ENCODE measurements at regions not wholly inside any gene's neighbourhood (a gene's known extent, or its start where the extent isn't known, plus 50 kb on each side); places are given as distances from the start of the nearest gene placed in this dataset.

DNA sequence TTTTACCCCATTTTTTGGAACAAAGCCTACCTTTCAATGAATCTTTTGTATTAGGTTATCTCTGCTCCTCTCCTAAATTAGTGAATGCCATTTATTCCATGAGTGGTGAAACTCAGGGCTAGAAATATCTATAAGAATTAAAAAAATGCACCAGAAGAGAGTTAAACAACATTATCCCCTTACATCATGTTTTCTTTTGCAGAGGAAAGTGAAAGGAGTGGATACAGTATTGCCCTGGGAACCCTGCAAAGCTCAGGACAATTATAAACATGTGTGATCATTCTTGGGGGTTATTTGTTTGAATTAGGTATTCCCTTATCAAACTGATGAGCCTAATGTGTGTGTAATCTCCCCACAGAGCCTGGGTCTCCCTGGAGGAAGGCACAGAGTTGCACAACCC lies 559.2 kb downstream of the RNF144A start:
- no peak for FAIRE-seq

DNA sequence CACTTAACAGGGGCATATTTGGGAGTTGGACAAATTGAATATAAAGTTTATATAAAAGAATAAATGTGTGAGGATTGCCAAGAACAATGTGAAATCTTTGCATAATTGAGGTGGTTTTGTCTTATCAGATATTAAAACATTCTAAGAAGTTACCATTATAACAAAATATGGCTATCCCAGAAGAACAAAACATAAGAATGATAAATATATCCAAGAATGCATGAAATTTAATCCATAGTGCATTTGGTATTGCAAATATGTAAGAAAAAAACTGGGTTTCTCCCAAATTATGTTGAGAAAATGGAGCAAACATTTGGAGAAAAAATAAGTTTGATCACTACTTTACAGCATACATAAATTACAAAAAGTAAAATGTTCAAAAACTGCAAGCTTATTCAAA lies 562.4 kb downstream of the RNF144A start:
- no peak for FAIRE-seq

DNA sequence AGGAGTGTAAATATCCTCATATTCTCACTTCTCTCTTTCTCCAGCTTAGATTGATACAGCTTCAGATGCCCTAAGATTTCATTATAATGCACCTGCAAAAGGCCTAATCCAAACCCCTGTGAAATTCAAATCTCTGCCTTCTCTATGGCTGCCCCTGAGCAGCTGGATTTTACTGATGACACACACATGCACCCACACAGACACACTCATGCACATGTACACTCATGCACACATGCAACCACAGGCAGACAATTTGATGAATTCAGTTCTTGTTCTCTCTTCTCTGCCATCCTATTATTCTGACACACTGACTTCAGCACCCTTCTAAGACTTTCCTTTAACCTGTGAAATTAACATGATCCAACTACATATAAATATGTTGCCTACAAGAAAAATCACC lies 563.2 kb downstream of the RNF144A start:
- no peak for FAIRE-seq

DNA sequence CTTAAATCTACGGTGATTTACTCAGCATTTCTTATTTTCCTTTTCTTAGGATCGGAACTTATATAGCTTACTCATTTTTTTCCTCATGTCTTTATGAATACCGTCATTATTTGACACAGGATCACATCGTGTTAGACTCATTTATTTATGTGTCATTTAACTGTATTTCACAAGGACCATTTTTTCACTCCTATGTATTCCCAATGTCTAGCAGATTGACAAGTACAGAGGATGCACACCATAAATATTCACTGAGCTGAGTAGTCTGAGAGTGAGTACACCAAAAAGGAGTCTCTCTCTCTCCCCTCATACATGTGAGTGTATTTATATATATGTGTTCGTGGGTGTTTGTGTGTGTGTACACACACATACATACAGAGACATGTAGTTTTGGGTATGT lies 573.5 kb downstream of the RNF144A start:
- no peak for FAIRE-seq

DNA sequence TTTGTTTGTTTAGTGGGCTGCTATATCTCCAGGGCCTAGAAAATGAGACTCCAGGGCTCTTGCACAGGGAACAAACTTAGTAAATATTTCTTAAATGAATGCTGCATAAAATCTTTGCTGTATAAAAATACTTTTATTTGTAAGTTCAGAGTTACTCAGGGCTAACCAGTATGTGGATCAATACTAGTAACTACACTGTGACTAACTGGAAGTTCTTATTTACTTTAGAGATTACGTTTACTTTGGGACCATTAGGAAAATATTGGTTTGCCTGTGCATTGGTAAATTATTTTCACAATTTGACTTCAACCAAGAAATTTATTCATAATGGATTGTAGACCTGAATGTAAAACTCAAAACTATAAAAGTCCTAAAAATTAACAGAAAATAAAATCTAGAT lies 575.5 kb downstream of the RNF144A start:
- FAIRE-seq, result no peak

DNA sequence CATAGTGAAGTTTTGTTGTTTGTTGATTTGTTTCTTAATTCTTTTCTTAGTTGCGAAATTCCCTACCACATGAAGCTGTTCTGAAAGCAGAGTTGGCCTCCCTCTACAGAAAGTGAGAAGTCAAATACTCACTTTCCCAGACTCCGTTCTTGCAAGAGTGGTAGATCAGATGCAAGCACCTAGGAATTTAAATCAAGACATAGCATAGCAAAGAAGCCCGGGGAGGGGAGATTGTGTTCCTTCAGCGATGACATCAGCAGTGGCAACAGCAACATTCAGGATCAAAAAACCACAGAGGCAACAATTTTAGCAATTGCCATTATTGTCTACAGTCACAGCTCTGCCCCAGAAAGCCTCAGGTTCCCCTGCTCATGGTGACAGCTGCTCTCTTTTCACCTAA lies 580.0 kb downstream of the RNF144A start:
- FAIRE-seq, result no peak

DNA sequence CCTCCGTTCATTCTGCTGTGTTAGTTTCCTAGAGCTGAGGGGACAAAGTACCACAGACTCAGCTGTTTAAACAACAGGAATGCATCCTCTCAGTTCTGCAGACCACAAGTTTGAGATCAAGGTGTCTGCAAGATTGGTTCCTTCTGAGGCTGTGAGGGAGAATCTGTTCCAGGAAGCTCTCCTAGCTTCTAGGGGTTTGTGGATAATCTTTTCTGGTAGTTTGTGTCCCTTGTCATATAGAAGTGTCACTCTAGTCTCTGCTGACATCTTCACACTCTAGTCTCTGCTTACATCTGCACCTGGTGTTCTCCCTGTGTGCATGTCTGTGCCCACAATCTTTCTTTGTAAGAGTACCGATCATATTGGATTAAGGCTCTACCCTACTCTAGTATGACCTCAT lies 581.8 kb downstream of the RNF144A start:
- FAIRE-seq, result no peak

DNA sequence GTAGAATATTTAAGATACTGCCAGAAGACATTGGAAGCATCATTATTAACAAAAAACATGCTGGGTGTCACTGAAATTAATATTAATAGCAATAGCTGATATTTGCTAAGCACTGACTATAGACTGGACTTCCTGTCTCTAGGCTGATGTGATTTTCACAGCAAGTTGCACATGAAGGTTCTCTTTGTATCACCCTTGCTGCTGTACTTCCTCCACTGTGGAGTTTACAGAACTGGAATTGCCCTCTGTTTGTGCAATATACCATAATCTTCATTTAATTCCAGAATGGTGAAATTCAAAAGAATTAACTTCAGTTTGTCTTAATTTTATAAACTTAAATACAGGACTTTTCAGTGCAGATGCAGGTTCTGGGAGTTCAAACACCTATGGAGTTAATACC lies 585.1 kb downstream of the RNF144A start:
- no peak for FAIRE-seq

DNA sequence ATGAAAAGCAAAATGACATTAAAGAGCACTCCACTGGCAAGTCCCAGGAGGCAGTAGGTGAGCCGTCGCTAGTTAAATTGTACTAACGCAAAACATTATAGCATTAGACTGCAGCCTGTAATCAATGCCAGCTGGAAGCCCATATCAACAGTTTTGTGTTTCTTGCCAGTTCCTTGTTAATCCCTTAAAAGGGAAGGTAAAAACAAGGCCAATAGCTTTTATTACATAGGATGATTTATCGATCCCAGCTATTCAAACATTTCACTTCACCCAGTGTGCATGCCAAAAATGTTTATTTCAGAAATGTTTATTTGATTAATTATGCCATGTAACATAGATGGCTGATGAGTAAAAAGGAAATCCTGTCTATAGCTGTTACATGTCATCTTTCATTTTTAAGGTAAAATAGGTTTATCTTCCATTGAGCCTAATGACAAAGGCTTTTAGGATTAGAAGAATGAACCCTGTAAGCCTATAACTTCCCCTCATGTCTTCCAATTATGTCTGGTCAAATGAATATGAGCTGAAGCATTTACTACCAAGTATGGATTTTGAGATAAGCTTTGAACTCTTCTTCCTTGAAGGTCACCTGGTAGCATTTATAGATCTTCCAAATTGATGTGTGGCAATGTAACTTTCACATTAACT lies 591.2 kb downstream of the RNF144A start:
- no peak for FAIRE-seq

DNA sequence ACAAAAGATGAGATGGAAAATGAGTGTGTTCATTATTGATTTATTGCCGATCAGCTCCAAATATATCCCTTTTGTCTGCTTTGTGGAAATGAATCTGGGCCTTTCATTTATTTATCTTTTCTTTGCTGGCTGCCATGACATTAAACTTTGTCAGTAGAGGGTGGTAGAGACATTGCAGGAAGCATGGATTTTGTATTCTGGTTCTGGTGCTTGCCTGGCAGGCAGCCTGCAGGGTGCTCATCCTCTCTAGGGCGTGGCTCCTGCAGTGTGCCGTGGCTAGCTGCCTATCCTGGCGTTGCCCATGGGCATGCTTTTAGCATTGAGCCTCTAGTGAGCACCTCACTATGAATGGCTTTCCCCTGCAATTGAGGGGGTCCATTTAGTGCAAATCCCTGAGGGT lies 593.1 kb downstream of the RNF144A start:
- no peak for FAIRE-seq

DNA sequence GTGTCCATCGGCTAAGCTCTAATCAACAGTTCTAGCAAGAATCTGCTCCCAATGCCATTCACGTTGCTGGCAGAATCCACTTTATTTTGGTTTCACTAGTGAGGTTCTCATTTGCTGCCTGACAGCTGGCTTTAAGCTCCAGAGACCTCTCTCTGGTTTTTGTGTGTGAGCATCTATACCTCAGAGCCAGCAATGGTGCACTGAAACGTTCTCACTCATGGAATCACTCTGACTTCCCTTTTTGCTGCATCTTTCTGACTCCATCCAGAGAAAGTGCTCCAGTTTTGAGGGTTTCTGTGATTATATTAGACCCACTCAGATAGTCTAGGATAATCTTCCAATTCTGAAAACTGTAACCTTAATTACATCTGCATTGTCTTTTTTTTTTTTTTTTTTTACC lies 596.6 kb downstream of the RNF144A start:
- FAIRE-seq, result no peak

DNA sequence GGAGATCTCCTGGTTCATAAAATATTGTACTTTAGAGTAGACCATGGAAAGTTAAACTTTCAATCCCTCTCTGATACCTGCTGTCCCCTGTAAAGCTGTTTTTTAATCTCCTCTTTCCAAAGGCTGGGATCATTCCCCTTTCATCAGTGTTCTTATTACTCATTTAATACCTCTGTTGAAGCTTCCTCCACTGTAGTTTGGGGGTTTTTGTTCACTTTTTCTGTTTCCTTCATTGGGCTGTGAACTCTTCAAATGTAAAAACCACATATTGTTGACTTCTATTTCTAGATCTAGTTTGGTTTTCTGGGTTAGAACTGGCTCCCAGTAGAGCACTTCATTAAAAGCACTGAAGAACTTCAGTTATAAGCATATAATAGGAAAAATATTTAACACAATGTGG lies 598.1 kb downstream of the RNF144A start:
- FAIRE-seq, result no peak

DNA sequence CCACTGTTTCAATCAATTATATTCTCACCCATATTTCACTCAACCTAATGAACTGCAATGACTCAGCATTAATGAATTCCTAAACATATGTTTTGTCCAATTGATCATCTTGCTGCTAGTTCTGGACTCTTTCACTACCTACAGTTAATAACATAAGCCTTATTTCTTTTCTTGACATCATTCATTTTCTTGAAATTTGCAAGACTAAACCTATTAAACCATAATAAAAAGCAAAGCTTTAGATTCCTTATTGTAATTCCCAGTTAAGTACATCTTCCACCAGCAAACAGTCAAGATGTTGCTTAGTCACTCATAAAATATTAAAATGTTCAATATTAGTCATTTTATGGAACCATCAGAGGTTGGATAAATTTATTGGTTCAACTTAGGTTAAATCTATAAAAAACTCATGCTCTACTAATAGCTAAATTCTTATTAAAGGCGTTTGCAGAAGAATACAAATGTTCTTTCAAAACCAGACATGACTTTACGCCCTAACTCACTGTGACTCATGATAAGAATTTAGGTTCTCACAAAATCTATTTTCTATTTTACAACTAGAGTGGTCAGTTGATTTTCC lies 599.4 kb downstream of the RNF144A start:
- no peak for FAIRE-seq

DNA sequence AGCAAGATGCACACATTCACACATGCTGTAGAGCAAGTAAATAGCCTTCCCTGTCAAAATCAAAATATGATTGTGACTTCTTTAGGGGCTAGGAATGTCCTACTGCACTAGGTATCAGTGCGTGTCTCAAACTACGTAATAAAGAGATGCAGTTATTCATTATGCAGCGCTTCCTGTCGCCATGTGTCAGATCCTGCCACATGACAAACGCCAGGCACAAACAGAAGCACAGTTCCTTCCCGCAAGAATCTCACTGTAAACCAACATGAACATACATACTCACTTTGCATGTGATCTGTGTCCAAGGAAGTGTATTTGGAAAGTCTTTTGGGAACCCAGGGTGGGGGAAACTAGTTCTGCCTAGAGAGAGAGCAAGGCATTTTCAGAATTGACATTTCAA lies 599.9 kb downstream of the RNF144A start:
- no peak for FAIRE-seq

DNA sequence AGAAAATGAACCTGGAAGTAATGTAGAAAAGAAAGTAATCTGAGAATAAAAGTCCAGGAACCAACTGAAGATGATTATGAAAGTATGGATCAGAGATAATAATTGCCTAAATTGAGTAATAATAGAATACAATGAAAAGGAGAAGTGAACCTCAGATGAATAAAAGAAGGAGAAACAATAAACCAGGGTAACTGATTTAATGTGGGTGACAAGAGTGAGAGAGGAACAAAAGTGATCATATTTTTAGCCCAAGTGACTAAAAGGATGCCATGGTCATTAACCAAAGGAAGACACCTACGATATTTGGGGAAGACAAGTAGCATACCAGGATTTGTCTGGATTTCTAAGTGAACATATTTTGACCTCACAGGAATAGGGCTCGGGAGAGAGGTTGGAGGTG lies 600.6 kb downstream of the RNF144A start:
- no peak for FAIRE-seq

DNA sequence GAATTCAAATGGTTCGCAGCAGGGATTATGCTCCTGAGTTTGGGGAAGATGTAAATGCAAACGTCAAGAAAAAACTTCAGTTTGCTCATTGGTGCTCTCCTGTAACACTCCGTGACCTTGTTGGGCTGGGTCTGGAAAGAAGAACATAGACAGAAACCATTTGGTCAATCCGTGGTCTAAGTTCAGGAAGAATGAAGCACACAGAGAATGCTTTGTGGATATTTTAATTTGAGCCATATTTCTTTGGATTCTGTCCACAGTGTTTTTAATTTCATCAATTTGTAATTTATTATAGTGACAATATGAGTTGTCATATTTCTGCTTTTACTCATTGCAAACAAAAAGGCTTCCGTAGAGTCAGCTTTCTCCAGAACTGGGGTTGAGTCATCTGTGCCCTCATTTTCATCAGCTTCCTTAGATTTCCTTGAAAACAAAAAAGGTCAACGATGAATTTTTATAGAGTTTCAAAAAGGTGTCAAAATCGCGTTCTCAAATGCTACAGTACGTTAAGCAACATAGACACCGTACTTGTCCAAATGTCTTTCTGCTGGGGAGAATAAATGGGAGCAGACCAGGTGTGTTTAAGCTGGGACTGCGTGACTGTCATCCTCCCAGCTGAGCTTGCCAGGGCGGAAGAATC lies 606.4 kb downstream of the RNF144A start:
- FAIRE-seq, result no peak

DNA sequence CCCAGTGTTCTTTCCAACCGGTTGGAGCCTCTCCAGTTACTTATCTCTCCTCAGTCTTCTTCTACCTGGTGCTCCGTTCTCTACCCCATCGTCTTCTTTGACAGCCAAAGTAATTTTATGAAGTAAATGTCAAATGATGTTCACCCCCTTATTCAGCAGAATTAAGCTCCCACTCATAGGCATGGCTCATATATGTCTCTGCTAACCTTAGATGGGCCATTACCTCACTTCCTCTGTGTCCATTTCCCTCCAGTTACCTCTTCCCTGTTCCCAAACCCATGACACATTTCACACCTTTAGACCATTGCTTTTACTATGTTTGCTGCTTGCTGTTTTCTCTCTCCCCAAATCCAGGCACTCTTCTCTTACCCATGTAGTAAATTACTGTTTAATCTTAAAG lies 607.0 kb downstream of the RNF144A start:
- no peak for FAIRE-seq

DNA sequence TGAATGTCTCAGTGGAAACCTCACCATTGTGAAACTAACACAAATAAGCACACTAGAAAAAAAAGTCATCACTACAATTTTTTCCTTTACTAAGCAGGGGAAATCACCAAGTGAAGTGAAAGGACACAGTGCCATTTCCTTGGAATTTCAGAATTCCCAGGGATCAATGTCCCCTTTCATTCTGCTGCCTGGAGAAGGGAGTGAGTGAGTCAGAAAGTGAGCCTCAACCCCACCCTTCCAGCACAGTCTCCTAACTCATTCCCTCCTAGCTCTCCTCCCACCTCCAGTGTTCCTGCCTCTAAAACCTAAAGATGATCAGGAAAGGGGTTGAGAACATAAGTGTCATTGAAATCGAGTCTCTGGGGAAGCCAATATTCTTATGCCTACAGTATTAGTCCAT lies 608.5 kb downstream of the RNF144A start:
- no peak for FAIRE-seq

DNA sequence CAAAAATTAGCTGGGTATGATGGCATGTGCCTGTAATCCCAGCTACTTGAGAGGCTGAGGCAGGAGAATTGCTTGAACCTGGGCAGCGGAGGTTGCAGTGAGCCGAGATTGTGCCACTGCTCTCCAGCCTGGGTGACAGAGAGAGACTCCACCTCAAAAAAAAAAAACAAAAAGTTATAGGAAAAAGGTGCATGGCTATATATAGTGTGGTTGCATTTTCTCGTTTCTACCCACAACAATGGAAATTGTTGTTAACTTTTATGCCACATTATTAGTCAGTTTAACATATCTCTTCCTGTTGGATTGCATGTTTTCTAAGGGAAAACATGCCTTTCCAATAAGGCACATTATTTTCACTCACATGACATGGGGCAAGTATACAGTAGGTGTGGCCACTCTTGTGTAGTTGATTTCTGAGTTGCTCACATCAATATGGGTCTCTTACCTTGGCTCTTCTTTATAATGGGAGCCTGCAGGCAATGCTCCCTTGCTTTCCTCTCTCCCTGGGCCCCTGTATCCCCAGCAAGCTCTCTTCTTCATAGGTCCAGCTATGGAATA lies 610.0 kb downstream of the RNF144A start:
- no peak for FAIRE-seq

DNA sequence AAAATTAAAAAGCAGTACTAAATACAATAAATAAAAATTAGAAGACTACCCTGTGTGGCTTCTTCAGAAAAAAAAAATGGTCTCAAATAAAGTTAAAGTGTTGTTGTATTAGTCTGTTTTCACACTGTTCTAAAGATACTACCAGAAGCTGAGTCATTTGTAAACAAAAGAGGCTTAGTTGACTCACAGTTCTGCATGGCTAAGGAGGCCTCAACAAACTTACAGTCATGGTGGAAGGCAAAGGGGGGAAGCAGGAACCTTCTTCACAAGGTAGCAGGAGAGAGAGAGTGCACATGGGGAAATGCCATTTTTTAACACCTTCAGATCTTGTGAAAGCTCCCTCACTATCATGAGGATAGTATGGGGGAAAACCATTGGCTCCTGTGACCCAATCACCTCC lies 612.8 kb downstream of the RNF144A start:
- FAIRE-seq, result no peak

DNA sequence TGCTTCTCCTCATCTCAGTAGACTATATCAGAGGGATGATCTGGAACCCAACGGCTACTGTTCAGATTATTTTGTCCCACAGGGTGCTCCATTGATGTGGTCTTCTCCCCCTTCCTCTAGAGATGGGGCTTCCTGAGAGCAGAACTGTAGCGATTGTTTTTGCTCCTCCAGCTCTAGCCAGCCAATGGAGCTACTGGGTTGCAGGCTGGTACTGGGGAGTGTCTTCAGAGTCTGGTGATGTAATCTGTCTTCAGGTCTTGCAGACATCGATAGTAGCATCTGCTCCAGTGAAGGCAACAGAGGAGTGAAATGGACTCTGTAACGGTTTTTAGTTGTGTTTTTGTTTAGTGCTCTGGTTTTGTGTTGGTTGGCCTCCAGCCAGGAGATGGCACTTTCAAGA lies 621.9 kb downstream of the RNF144A start:
- no peak for FAIRE-seq

DNA sequence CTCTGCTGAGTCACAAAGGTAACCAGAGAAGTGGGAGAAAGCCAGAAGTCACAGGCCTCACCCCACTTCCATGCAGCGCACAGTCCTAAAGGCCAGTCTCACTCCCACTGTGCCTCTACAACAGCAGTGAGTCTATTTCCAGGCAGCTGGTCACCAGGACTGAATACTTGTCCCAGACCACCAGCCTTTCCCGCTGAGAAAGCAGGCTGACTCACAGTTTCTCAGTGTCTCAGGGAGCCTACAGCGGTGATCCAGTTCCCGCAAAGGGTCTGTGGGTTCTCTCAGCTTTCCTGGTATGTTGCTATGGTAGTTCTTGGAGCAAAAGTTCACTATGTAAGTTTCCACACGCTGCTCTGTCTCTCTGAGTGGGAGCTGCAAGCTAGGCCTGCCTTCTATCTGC lies 622.5 kb downstream of the RNF144A start:
- FAIRE-seq, result no peak

DNA sequence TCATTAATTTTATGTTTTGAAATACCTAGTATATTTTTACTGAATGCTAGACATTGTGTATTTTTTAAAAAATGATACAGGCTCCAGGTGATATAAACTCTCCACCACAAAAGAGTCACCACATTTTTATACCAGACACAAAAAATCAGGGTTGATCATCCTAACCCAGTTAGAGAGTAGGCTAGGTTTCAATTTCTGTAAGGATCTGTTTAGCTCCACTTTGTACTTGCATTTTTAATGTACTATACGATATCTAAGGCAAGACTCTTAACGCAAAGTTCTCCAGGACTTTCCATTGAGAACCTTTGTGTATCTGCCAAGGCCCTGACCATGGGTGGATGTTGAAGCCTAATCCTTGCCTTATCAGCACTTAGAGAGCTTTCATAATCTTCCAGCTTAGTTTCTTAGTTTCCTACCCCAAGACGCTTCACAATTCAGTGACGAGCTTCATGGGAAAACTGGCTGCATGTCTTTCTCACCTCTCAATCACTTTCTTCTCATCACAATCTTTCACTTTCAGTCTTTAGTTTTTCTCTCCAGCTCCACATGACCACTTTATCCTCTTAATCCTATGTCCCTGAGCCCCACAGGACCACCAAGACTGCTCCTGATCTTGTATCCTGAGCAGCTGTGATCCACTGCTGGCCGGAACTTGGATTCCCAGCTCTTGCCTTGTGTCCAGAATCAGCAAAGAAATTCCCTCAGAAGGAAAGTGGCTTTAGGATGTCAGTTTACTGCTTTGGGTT lies 635.8 kb downstream of the RNF144A start:
- FAIRE-seq, result no peak

DNA sequence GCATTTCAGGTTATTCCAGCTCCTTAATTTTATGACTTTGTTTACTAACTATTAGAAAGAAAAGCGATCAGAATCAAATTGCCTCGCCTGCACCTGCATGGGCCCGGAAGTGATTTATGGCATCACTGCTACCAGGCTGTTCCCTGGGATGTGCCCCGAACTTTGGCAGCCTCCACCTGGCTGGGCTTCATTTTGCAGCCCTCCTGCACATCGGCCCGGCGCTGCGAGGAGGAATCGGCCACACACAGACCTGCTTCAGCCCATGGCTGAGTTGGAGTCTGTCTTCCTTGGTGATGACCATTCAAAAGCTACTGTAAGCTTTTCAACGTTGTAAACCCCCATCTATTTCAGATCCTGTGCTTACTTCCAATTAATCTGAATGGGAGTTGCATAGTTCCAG lies 638.0 kb downstream of the RNF144A start:
- FAIRE-seq, result no peak
